Activated T-cell treated with anti-CD3 and anti-CD28 coated beads for 48 hours (primary cell): ENCODE measurements at regions not wholly inside any gene's neighbourhood (a gene's known extent, or its start where the extent isn't known, plus 50 kb on each side); places are given as distances from the start of the nearest gene placed in this dataset.

Source experiments
- DNase-seq: peaks from one replicate; pipeline ENCODE4 v3.0.0-alpha.2; 2020; ENCODE audit warnings: low read depth

DNA sequence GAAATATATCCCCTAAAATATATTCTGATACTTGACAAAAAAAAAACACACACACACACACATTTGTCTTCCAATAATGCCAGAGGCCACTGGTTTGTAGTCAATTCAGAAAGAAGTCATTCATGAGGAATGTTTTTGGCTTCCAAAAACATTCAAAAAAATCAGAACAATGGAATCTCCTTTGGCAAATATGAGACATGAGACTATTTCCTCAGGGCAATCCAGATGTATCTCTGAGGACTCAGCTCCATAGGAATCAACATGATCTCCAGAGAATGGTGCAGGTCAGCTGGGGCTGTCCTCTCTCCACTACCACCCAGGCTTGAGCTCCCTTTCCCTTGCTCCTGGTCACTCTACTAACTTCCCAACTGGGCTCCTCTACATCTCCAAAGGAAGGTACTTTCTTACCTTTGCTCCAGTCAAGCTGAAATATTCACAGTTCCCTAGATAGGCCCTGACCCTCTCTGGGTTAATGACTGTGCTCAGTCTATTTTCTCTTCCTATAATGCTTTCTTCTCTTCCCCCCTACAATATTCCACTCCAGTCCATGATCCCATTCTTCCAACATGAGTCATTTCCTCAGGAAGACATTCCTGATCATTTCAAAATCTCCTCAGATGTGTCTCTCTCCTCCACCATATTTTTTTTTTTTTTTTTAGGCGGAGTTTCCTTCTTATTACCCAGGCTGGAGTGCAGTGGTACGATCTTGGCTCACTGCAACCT is 145.3 kb downstream of the C1D start:
- no peak for DNase-seq

DNA sequence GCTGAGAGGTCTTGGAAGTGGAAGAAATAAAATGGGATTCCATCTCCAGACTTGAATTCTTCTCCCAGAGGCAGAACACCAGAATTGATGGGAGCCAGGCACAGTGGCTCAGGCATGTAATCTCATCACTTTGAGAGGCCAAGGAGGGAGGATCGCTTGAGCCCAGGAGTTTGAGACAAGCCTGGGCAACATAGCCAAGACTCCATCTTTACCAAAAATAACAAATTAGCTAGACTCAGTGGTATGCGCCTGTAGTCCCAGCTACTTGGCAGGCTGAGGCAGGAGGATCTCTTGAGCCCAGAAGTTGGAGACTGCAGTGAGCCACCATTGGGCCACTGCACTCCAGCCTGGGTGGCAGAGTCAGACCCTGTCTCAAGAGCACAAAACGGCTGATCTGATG is 144.3 kb downstream of the C1D start:
- no peak for DNase-seq

DNA sequence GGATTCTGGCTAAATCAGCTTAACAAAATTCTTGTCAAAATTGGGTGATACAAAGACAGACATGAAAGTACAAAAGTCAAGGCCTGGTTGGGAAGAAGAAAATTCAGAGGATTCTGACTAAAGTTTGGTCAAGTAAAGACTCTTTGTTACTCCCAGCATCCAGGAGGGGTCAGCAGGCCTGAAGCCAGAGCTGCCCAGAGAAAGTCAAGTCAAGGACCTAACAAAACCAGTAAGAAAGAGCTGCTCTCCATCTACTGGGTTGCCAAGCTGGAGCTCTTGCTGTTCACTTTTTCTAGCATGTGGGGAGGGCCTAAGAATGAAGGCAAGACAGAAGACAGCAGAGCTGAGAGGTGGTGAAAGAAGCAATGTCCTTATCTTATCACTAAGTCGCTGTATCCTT is 143.3 kb downstream of the C1D start:
- no peak for DNase-seq

DNA sequence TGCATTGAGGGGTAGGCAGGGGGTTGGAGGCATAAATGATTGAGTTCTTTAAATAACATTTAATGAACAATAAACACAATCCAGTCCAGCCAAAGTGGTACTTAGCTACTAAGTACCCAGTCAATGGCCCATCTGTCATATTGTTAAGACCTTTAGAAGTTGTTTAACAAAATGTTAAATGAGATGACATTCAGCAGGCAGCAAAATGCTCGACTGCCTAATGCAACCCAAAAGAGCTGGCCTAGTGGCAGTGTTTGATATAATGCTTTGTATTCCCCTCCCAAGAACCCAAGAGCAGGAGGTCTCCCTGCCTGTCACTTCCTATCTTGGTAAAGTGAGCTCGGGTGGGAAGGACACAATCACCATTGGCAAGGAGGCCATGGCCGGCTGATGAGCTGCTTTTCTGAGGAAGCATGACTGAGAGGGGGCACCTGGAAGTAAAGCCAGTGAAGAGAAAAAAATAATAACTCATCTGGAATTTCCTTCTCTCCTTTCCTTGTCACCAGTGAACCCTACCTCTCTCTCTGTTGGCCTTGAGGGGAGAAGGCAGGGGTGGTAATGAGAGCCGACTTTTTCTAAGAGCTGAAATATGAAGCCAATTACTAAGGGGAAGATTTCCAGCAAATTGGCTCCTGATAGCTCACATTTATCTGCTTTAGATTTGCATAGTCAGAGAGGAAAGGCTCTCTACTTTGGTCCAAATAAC is 140.6 kb downstream of the C1D start:
- no peak for DNase-seq

DNA sequence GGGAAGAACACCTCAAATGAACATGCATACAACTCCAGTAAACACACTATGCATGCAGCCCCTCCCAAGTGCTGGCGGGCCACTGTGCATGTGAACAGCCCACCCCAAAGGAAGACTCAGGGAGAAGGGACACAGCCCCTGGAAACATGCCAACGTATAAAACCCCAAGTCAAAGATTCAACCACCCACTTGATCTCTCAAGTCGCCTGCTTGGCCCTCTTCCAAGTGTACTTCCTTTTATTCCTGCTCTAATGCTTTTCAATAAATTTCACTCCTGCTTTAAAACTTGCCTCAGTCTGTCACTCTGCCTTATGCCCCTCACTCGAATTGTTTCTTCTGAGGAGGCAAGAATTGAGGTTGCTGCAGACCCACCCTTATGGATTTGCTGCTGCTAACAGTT is 139.1 kb downstream of the C1D start:
- no peak for DNase-seq

DNA sequence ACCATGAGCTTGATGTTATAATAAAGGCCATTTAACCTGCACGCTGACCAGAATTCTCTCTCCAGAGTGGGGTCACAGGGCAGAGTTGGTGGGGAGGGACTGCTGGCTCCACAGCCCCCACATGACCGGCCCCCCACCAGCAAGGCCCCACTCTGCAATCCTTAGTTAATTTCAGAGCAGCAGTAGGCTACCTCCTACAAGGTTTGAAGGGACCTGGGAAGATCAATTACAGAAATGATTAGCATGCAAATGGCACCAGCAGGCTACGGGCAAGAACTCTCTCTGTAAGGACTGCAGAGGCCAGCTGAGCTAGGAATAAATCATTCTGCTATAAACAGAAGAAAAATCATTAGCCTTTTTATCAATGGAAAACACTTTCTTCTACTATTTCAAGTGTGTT is 135.3 kb downstream of the C1D start:
- DNase-seq: no peak

DNA sequence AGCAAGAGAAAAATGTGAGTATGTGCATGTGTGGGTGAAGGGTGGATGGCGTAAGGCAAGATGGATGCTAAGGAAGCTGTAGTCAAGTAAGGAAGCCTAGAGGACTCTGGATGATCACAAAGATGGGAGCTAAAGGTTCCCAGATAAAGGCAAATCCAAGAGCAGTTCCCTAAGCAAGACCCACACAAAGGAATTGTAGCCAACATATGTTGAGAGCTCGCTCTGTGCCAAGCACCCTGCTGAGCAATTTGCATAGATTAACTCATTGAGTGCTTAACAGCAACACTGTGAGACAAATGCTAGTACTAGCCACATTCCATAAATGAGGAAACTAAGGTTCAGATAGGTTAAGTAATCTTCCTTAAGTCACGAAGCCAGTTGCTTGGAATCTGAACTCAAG is 132.6 kb downstream of the C1D start:
- DNase-seq: no peak

DNA sequence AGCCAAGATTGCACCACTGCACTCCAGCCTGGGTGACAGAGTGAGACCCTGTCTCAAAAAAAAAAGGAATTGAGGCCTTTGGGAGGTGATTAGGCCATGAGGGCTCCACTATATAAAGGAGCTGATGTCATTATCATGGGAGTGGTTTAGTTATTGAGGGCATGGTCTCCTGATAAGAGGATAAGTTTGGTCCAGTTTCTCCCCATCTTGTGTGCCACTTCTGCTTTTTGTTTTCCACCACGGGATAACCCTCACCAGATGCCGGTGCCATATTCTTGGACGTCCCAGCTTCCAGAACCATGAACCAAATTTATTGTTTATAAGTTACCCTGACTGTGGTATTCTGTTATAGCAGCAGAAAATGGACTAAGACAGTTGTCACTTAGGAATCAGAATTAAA is 125.8 kb downstream of the C1D start:
- no peak for DNase-seq

DNA sequence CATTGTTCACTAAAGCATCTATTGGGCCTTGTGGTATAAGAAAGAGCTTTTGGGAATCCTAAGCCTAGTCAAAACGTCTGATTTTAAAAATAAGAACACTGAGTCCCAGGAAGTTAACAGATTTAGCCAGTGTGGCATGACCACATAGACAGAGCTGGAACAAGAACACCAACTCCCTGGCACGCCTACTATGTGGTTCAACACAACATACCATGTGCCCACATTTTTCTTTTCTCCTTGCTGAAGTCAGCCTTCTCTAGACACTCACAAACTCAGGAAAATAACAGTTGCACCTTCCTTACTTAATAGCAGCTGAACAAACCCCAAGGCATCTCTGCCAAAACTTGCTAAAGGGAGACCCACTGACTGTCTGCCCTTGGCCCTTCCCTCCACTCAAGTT is 124.8 kb downstream of the C1D start:
- no peak for DNase-seq

DNA sequence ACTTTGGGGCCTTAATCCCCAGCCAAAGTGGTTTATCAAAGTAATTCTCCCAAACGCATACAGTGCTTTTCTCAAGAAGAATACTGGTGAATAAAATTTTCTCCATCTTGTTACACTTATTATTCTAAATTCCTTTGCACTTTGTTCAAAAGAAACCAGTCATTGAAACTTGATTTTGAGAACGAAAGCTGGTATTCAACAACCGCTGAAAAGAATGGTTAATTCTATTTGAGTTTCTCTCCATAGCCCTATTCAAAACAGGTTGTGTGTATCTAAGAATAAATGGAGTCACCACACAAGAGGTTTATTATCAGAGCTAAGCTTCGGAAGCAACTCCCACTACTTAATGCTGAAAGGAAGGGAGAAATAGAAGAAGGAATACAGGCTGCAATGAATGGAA is 117.7 kb downstream of the C1D start:
- DNase-seq: no peak

DNA sequence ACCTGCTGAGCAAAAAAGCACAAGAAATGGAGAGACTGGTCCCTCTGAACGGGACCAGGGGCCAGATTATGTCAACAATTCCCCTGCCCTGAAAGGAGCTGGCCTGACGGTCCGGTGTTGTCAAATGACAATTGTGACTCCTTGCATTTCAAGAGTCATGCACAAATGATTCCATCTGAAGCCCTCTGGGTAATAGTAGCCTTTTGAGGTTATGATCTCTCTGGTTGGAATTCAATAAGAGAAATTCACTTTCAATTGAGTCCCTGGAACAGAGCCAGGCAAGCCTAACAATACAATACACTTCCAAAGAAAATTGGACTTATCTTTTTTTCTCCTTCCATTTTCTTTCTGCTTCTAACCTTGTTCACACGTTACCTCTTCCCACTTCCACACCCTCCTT is 116.9 kb downstream of the C1D start:
- no peak for DNase-seq

DNA sequence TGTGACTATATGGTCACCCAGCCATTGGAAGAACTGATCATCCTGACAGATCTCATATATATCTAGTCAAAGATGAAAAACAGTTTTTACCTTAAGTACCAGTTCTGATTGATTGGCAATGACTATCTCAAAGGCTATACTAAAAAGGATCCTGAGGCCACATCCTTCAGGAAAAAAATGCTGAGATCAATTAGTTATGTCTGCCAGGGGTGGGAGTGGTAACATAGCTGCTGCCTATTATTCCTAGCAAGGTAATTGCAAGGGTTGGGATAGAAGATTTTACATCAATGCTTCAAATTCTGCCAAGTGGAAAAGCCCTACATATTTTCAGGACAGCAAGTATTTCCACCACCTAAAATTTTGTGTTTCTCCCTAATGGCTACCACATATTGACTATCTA is 114.7 kb downstream of the C1D start:
- DNase-seq: no peak

DNA sequence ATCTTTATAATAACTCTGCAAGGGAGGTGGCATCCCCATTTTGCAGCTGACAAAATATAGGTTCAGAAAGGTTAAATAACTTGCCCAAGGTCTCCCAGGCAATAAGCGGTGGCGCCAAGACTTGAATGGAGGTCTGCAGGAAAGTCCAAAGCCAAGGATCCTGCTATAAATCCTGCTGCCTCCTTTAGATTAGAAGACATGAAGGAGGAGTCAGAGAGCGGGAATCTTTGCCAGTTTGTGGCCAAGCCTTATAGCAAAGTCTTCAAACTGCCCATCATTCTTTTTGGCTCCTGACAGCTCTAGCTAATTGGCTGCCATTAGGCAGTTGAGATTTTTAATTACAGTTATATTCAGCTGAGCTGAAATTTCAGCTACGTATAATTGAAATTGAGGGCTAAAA is 114.3 kb downstream of the C1D start:
- no peak for DNase-seq

DNA sequence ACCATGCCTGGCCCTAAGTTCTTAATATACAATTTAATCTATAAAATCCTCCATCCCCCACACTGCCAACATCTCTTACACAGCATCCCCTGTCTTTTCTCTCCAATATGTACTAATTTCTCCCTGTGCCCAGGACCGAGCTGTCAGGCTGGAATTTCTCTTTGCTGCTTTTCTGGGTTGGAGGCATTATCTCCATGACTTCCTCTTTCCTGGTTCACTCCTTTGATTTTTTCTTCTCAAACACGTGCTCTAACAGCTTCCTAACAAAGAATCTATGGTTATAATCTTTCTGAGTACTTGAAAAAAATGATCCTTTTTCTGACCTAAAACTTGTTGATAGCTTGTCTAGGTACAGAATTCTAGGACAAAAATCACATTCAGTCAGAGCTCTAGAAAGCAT is 112.8 kb downstream of the C1D start:
- DNase-seq: no peak

DNA sequence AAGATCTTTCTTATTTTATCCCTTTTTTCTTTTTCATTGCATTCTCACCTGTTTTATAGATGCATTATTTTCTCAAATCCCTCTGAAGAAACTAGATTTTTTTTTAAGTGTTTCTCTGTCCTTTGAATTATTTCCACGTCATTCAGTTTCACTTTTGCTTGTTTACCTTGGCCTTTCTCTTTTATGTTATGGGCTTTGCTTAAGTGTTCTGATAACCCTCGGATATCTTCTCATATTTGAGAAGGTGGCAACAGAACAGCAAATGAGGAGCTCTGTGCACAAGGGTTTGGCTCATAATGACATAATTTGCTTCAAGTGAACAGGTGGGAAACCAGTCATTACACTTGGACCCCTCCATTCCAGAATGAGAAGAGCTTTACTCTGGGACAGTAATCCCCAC is 111.9 kb downstream of the C1D start:
- no peak for DNase-seq

DNA sequence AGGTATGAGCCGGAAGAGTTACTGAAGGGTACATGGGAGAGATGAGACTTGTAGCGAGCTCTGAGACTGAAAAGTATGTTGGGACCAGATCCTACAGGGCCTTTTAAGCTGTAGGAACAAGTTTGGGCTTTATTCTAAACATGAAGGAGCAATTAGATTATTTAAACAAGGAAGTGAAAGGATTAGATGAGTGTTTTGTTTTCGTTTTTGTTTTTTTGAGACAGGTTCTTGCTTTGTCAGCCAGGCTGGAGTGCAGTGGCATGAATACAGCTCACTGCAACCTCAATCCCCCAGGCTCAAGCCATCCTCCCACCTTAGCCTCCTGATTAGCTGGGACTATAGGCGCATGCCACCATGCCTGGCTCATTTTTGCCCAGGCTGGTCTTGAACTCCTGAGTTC is 110.7 kb downstream of the C1D start:
- no peak for DNase-seq

DNA sequence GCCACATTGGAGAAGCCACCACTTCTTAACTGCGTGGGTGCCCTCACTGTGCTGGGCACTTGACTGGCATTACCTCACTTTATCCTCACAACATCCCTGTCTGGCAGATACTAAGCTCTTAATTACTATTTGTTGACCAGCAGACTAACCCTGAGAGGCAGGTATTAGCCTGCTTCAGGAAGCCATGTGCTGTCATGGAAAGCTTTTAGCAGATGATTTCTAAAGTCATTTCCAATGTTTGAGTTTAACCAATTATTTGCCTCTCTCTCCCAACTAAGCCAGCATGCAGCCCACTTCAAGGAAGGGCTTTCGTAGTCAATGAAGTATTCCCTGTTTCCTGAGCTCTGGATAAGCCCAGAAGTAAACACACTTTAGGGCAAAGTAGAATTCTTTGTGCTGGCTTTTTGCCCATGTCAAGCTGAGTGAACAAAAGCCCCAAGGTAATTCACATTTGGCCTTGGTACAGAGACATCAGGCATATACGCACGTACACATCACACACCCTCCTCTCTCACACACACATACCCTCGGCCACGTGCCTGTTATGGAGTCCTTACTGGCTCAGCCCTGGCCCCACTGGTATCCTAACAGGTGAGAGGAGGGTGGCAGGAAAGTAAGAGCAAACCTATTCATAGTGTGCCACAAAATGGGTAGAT is 108.6 kb downstream of the C1D start:
- DNase-seq: no peak

DNA sequence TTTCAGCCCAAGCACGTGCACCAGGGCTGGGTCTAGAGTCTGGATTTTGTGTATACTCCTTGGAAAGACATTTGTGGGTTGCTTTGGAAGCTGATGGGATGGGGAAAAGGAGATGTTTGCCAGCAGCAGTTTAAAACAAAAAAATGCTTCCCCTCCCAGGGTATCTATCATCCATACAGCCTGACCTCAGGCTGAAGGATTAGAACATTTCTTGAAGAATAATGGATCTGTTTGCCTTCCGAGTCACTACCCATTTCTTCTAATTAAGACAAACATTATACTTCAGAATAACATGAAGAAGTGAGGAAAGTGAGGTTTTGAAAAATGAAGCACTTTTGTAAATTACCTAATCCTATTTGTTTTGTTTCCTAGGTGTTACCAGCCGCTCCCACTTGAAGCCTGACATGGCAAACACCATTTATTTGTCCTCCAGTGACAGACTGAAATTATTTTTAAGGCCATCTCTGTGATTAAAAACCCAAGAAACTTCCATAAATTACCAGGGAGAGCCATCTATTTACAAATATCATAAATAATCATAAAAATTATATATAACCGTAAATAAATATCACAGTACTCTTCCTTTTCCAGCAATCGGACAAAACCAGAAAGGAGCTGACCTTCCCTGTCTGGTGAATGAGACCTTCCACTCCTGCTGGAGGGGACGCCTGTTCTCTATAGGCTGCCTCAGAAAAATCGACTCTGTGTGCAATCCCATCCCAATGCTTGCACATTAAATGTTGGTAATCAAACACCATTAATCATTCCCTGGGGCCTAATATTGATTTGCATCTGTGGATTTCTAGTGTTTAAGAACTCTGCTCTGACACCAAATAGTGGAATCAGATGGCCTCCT is 106.8 kb downstream of the C1D start:
- no peak for DNase-seq

DNA sequence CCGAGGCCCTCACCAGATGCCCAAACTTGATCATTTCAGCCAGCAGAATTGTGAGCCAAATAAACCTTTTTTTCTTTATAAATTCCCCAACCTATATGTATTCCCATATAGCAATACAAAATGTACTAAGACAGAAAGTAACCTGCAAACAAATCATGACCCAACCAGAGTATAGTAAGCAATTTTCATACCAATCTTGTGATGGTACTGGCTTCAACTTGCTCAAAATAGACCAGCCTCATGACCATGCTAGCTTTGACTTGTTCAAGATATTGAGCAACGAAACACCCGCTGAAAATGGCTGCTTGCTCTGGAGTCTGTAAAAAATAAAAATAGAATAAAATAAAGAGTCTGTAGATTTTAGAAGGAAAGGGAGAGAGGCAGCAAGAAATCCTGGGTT is 97.6 kb downstream of the C1D start:
- DNase-seq: no peak

DNA sequence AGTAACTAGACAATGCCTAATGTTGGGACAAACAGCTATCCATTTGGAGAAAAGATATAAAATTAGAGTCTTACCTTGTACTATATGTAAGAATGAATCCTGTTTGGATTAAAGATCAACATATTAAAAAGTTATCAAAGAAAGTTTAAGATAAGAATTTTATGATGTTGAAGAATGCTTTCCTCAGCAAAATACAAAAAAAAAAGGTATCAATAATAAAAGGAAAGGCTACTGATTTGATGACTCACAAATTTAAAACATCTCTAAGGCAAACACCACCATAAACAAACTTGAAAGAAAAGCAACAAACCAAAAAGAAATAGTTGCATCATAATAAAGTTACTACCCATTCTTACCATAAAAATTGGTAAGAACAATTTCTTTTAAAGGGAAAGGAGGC is 92.7 kb downstream of the C1D start:
- DNase-seq: no peak

DNA sequence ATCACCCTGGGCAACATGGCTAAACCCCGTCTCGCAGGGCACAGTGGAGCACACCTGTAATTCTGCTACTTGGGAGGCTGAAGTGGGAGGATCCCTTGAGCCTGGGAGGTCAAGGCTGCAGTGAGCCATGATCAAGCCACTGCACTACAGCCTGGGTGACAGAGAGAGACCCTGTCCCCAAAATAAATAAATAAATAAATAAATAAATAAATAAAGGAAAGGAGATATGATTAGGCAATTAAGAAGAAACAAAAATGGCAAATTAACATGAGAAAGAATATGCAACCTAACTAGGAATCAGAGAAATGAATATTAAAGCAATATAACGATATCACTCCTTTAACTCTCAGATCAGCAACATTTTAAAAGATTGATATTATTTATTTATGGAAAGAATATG is 92.3 kb downstream of the C1D start:
- DNase-seq: no peak

DNA sequence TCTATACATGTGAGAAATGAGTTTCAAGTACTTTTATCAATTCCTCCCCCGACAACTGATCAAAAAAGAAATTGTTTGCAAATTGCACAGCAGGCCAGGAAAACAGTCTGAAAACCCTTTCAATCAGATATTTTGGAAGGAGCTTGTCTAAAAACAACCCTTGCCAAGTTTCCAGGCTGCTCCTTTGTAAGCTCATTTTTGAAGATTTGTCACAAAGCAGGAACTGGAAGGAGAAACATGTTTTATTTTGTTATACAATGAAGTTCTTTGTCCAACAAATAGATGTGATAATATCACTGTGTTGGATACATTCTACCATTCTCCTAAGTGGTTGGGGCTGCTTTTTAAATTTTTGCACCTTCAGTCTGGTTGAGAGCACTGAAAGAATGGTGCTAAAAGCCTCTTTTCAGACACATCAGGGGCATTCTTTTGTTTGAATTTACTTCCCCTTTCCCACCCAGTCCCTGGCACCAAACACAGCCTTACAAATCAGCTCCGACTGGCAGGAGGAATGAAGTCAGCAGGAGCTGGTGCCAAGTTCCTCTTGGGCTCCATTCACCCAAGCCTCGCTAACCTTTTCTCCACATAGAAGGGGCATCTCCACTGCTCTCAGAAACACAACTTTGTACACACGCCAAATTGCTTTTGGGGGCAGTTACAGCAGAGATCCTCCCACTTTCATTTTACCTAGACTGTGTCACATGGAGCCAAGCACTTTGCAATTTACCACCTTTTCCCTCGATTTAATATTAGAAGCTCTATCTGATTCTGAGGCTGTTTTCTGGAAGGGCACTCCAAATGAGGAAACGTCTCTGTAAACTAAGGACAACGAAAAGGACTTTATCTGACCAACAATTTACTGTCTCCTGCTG is 88.0 kb downstream of the C1D start:
- no peak for DNase-seq
